OCI-LY3 (cell line): ENCODE measurements at regions not wholly inside any gene's neighbourhood (a gene's known extent, or its start where the extent isn't known, plus 50 kb on each side); places are given as distances from the start of the nearest gene placed in this dataset.

Source experiments
- H2AFZ ChIP-seq: fragments of 200-600, 300-600 bp; shearing (Covaris generic); 2 replicates; pipeline ENCODE4 v1.6.0; 2014; ENCODE audit warnings: antibody characterized with exemption, low read depth, low read length
- H3K27ac ChIP-seq: fragments of 200-600, 300-600 bp; sonication (generic); 2 replicates; pipeline ENCODE4 v1.5.1; 2014; ENCODE audit warnings: mild to moderate bottlenecking, low read length, moderate library complexity, mixed read lengths
- H3K27me3 ChIP-seq: fragments of 200-600, 300-600 bp; sonication (generic); 2 replicates; pipeline ENCODE4 v1.6.1; 2014; ENCODE audit warnings: low read depth, low read length, mixed read lengths
- H3K36me3 ChIP-seq: fragments of 200-600, 300-600 bp; sonication (generic); replicated peaks from 2 replicates; pipeline ENCODE3; 2014; ENCODE audit warnings: low read depth, low read length, mixed read lengths
- H3K4me1 ChIP-seq: fragments of 300-600, 200-600 bp; sonication (generic); 2 replicates; pipeline ENCODE4 v1.6.1; 2014; ENCODE audit warnings: low read length, mixed read lengths
- H3K4me2 ChIP-seq: fragments of 200-600, 300-600 bp; sonication (generic); 2 replicates; pipeline ENCODE4 v1.6.1; 2014; ENCODE audit warnings: low read length, mixed read lengths
- H3K4me3 ChIP-seq: fragments of 300-600, 200-600 bp; sonication (generic); 2 replicates; pipeline ENCODE4 v1.5.1; 2014; ENCODE audit warnings: antibody characterized with exemption, mild to moderate bottlenecking, low read length, moderate library complexity
- H3K79me2 ChIP-seq: fragments of 300-600, 200-600 bp; shearing (Covaris generic); 2 replicates; pipeline ENCODE4 v1.6.1; 2014; ENCODE audit warnings: mild to moderate bottlenecking, low read length, mixed read lengths
- H3K9ac ChIP-seq: fragments of 300-600, 200-600 bp; shearing (Covaris generic); 2 replicates; pipeline ENCODE4 v1.6.0; 2014; ENCODE audit warnings: mild to moderate bottlenecking, low read length, moderate library complexity
- H3K9me3 ChIP-seq: fragments of 200-600, 300-600 bp; shearing (Covaris generic); 2 replicates; pipeline ENCODE4 v1.6.1; 2014; ENCODE audit warnings: low read length, mixed read lengths; ENCODE audit not compliant: insufficient read depth
- H4K20me1 ChIP-seq: fragments of 200-600, 300-600 bp; sonication (generic); 2 replicates; pipeline ENCODE4 v1.6.1; 2016; ENCODE audit warnings: low read length, mixed read lengths; ENCODE audit not compliant: insufficient read depth
- CTCF ChIP-seq: fragments of 200-600, 300-600 bp; sonication (generic); IDR thresholded peaks from 2 replicates; pipeline ENCODE4 v1.5.1; 2014; ENCODE audit warnings: antibody characterized with exemption, low read length, low read depth
- EZH2phosphoT487 ChIP-seq: fragments of 200-600 bp; shearing (Covaris generic); IDR thresholded peaks from 2 replicates; pipeline ENCODE4 v1.6.1; 2018; ENCODE audit warnings: antibody characterized with exemption, mixed run types, low read depth

GRCh38 chr1:29959356-29959755, 723.0 kb downstream of the PTPRU start:
- Histone ChIP-seq H3K36me3 (no peaks in the 10 kb centered on the region), H3K79me2 (no peaks in the 10 kb centered on the region), H3K4me3 (no peak overlapping the region), H2AFZ (no peak overlapping the region), H3K27ac (no peak overlapping the region), H3K27me3 (no peaks in the 10 kb centered on the region), H4K20me1 (no peaks in the 10 kb centered on the region), H3K9ac (no peak overlapping the region), H3K4me2 (no peak overlapping the region), H3K9me3 (no peaks in the 10 kb centered on the region), H3K4me1 (no peaks in the 10 kb centered on the region)
- no peak for TF ChIP-seq EZH2phosphoT487
- TF ChIP-seq CTCF: no peak

DNA sequence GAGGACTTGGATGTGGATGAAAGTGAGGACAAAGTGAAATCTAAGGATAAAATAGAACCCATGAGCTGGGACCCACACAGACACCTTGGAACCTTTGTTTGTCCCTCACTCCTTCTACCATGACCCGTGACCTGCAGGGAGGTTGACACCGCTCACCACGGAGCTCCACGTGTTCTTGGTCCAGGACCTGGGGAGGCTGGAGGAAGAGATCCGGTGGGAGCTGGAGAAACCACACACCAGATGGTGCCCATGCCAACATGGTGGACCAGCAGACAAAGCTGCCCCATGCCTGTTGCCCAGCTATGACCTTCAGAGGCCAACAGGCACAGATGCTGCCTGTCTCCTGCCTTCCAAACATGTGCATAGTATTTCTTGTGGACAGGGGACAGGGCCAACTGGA, 721.9 kb downstream of the PTPRU start:
- no peak overlapping the region for H3K4me3 ChIP-seq
- TF ChIP-seq CTCF (no peak), EZH2phosphoT487 (no peak)
- no peaks in the 10 kb centered on the region for H3K27me3 ChIP-seq
- H3K4me2 ChIP-seq: no peak overlapping the region
- H4K20me1 ChIP-seq: no peaks in the 10 kb centered on the region
- no peak overlapping the region for H2AFZ ChIP-seq
- no peak overlapping the region for H3K27ac ChIP-seq
- no peaks in the 10 kb centered on the region for H3K36me3 ChIP-seq
- no peak overlapping the region for H3K9ac ChIP-seq
- H3K79me2 ChIP-seq: no peaks in the 10 kb centered on the region
- no peaks in the 10 kb centered on the region for H3K4me1 ChIP-seq
- no peaks in the 10 kb centered on the region for H3K9me3 ChIP-seq

GRCh38 chr1:29956349-29957030, 720.2 kb downstream of the PTPRU start:
- H3K4me2 ChIP-seq: no peak overlapping the region

GRCh38 chr1:29954591-29954990, 718.3 kb downstream of the PTPRU start:
- H3K27ac ChIP-seq: no peak overlapping the region
- TF ChIP-seq CTCF (no peak), EZH2phosphoT487 (no peak)
- no peak overlapping the region for H2AFZ ChIP-seq

More at GRCh38 chr1:29956349-29957030, 720.2 kb downstream of the PTPRU start:
- no peak for TF ChIP-seq EZH2phosphoT487
- no peak for TF ChIP-seq CTCF
- H3K36me3 ChIP-seq: no peaks in the 10 kb centered on the region
- H4K20me1 ChIP-seq: no peaks in the 10 kb centered on the region
- H2AFZ ChIP-seq: no peak overlapping the region
- H3K79me2 ChIP-seq: no peaks in the 10 kb centered on the region
- no peaks in the 10 kb centered on the region for H3K9me3 ChIP-seq
- no peaks in the 10 kb centered on the region for H3K4me1 ChIP-seq
- H3K27ac ChIP-seq: no peak overlapping the region
- H3K27me3 ChIP-seq: no peaks in the 10 kb centered on the region
- H3K4me3 ChIP-seq: no peak overlapping the region
- H3K9ac ChIP-seq: no peak overlapping the region

More at GRCh38 chr1:29954591-29954990, 718.3 kb downstream of the PTPRU start:
- H3K9me3 ChIP-seq: no peaks in the 10 kb centered on the region
- no peaks in the 10 kb centered on the region for H3K79me2 ChIP-seq
- H3K4me3 ChIP-seq: no peak overlapping the region
- H3K9ac ChIP-seq: no peak overlapping the region
- H4K20me1 ChIP-seq: no peaks in the 10 kb centered on the region
- no peaks in the 10 kb centered on the region for H3K4me1 ChIP-seq
- H3K36me3 ChIP-seq: no peaks in the 10 kb centered on the region
- H3K4me2 ChIP-seq: no peak overlapping the region
- no peaks in the 10 kb centered on the region for H3K27me3 ChIP-seq
